ENCODE measurements at regions not wholly inside any gene's neighbourhood (a gene's known extent, or its start where the extent isn't known, plus 50 kb on each side); places are given as distances from the start of the nearest gene placed in this dataset.

GRCh38 chr5:174464504-174465165, 259.7 kb upstream of the MSX2 start:
- TF ChIP-seq CTCF (IDR thresholded peaks at IDR 0.05 in 4 of 5, conservative IDR thresholded peaks at IDR 0.05 in 1 of 5), result no peak
- no peak for TF ChIP-seq POLR2A (IDR thresholded peaks at IDR 0.05)

Data from gastrocnemius medialis (tissue), 4 donors.